NCI-H1436 treated with DMSO at 0.1 percent for 48 hours (cell line): ENCODE measurements at regions not wholly inside any gene's neighbourhood (a gene's known extent, or its start where the extent isn't known, plus 50 kb on each side); places are given as distances from the start of the nearest gene placed in this dataset.

Experiments
- DNase-seq: peaks from one replicate; lab custom pipeline; 2025; lab: John Stamatoyannopoulos, UW

DNA sequence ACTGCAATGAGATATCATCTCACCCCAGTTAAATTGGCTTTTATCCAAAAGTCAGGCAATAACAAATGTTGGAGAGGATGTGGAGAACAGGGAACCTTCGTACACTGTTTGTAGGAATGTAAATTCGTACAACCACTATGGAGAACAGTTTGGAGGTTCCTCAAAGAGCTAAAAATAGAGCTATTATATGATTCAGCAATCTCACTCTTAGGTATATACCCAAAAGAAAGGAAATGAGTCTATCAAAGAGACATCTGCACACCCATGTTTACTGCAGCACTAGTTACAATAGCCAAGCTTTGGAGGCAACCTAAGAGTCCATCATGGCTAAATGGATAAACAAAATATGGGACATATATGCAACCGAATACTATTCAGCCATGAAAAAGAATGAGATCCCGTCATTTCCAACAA, 68.0 kb upstream of the HES1 start:
- no peak for DNase-seq

DNA sequence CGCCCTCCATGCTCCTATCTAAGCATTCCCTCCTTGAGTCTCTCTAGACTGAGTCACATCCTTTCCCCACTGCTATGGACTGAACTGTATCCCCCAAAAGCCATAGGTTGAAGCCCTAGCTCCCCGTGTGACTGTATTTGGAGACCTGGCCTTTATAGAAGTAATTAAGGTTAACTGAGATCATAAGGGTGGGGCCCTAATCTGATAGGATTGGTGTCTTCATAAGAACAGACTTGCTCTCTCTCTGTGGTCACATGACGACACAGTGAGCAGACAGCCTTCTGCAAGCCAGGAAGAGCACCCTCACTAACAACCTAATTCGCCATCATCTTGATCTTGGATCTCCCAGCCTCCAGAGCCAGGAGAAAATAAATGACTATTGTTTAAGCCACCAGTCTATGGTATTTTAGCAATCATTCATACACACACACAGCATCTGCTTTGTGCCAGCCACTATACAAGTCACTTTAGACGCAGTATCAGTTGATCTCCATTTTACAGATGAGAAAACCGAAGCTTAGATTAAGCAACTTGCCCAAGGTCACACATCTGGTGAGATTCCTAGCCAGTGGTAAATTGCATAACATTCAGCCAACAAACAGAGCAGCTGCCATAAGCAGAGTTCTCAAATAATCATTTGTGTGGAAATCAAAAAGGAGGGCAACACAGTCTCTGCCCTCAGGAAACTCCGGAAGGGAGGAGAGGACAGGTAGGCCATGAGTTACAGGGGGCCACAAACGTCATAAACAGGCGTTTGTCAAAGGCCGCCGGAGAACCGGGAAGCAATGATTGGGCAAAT, 66.3 kb upstream of the HES1 start:
- DNase-seq = no peak

DNA sequence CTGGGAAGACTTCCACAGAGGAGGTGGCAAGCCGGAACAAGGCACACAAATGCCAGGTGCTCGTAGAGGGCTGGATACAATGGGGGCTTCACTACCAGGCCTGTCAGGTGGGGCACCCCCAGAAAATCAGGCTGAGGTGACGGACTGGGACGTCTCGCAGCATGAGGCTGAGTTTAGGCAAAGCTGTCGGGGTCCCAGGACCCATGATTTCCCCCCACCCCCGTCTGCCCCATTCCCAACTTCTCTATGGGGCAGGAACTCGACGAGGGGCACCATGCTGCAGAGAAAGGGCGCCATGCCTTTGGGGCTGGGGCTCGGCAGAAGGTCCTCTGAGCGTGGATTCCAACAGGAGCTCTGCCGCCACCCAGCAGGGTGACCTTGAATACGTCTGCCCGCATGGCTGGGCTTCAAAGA, 65.7 kb upstream of the HES1 start:
- no peak for DNase-seq

DNA sequence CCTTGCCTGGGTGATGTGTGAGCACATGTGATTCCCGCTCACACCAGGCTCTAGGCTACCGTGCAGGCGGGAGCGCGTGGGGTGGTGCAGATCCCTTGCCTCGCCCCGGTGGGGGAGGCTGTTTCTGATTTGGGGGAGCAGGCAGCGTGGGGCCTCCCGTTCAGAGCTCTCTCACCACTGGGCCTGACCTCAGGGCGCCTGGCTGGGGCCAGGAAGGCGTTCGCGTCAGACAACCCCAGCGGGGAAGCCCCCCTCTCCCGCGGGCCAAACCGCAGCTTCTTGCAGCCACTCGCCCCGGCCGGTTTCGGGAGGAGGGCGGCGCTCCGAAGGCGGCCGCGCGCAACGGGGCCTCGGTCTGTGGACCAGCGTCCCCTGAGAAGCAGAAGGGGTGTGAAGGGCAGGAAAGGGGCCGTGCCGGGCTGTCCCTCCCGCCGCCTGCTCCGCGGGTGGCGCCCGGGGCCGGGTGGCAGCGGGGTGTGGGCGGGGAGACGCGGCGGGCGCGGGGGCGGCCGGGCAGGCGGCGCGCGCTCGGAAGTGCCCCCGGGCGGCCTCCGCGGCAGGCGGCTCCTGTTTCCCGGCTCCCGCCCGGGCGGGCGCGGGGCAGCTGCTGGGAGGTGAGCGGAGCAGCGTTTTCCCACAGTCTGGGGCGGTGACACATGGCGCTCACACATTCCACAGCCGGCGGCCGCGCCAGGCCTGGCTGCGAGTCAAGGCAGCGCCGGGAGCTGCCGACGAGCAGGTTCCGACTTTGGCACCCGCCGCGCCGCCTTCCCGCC, 65.1 kb upstream of the HES1 start:
- DNase-seq = no peak

DNA sequence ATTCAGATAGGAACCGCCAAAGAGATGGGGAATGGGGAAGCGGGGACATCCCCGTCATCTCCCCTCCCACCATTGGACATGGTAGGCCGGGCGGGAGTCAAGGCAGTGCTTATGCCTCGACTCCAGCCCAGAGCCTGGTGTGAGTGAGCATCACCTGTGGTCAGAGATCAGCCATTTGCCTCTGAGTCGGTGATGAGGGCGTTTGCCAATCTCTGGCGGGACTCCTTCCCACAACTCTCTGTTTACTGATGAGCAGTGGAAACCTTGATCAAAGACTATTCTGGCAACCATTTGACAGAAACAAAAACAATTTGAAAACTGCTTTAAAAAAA, 63.9 kb upstream of the HES1 start:
- DNase-seq = no peak

DNA sequence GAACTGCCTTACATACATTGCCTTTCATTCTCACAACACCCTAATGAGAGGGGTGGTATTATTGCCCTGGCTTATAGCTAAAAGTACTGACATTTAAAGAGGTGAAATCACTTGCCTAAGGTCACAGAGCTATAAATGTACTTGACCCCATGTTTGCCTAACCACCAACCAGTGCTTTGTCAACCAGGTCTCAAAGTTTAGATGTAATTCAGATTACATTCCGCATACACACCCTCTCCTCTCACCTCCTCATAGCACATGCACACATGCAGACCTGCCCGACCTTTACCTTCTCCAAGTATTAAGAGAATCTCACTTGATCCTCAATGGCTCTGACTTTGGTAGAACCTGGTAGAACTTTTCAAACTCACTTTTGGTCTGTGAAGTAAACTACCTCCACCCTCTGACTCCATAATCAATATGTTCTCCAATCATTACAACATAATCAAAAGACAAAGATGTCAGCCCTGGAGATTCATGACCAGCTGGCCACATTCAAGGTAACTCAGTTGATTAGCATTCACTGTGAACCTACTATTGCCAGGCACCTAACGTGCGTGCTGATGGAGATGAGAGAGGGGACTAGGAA, 63.2 kb upstream of the HES1 start:
- DNase-seq = no peak

DNA sequence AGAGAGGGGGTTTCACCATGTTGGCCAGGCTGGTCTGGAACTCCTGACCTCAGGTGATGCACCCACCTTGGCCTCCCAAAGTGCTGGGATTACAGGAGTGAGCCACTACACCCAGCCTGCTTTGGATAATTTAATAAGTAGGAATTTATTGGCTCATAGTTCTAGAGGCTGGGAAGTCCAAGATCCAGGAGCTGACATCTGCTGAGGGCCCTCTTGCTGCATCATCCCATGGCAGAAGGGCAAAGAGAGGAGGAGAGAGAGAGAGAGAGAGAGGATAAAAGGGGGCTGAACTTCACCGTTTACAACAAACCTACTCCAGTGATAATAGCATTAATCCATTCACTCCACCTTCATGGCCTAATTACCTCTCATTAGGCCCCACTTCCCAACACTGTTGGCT, 62.0 kb upstream of the HES1 start:
- DNase-seq = no peak

DNA sequence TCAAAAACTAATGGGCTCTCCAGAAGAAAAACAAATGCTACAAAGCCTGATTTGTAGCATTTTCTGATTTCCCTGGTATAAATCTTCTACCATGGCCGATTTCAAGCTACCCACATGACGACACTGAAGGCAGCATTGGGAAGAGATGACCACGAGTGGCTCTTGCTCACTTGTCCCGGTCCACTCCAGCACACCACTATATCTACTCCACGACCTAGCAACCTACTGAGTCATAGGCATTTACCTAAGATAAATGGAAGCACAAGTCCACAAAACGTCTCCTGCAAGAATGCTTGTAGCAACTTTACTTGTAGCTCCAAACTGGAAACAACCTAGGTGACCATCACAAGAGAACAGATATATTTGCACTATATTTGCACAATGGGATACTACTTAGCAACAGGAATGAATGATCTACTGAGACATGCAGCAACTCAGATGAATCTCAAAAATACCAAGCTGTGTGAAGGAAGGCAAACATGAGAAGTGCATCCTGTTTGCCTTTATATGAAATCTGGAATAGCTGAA, 60.8 kb upstream of the HES1 start:
- no peak for DNase-seq

DNA sequence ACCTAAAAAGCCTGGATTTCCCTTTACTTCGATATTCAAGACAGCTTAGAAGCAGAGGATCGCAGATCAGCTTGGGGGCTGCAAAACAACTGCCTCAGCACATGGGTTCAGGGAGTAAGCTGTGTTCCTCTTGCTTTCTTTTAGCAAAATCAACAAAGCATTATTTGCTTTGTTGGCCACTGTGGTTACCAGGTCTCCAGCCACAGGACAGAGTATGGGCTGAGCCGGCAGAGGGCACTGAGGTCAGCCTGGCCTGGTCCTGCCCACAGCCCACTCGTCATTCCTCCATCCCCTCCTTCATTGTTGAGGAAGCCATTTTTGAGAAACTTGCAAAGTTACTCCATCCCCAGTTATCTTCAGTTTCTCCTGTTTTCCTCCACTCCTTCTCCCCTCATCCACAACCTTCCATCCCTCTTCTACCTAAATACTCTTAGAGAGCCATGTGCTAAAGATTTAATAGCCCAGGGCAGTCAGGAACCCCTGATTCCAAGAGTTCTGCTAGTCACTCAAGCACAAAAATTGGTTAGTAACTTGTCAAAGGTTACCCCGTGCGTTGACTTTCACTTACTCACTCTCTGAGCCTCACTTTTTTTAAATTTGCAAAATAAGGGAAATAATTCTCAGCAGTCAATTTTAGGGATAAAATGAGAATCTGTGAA, 60.0 kb upstream of the HES1 start:
- no peak for DNase-seq

DNA sequence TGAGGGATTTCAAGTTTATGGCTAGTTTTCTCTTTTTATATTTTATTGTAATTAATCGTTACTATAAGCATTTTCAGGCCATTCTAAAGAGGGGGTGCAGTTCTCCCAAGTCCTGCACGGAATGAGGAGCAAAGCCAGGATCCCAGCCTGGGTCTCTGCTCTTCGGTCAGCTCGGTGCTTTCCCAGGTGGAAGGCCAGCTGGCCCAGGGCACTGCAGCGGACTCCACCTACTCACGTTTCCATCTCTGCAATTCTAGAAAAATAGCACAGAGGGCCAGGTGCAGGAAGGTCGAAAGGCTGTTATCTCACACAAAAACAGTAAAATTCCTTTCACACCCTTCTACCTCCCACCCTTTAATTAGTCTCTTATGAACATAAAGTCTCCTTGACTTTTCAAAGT, 59.5 kb upstream of the HES1 start:
- no peak for DNase-seq

DNA sequence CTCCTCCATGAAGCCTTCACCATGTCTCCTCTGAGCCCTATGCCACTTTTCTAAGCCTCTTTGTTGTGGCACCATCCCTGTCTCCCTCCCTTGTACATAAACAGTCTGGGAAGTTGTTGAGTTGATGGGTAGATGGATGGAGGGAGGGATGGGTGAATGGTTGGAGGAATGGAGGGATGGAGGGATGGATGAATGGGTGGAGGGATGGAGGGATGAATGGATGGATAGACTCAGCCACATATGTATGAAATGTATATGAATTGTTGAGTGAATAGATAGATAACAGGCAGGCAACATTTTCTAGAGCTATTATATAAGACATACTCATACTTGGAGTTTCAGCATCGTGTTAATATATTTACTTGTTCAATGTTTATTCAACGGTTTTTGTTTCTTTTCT, 58.3 kb upstream of the HES1 start:
- no peak for DNase-seq

DNA sequence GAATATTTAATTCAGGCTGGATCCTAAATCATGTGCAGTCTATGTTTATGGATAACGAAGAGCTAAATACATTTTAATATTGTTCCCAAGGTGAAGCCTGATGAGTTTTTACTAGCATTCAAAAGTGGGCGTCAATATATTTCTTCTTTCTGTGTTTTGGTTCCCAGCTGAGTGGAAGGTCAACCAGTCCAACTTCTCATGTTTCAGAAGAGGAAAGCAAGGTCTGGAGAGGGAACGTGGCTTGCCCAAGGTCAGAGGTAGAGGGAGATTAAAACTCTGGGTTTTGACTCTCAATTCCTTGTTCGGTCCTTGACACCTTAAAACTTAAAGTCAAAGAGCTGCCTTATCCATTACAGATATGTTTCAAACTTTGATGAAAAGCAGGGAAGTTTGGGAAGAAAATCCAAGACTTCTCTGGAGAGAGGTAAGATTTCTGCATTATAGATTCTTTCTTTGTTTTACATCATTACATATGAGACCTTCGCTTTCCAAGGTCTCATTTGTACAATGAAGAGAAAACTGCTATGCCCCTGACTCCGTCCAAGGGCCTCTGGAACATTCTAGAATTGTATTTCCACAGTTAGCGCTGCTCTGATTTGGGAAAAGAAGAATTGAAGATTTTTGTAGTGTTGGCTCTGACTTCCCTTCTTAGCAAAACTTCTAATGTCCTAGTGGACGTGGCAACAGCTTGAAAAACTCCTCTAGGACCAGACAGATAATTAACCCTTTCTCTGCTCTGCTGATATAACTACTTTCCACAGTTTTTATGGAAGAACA, 57.7 kb upstream of the HES1 start:
- DNase-seq = no peak

DNA sequence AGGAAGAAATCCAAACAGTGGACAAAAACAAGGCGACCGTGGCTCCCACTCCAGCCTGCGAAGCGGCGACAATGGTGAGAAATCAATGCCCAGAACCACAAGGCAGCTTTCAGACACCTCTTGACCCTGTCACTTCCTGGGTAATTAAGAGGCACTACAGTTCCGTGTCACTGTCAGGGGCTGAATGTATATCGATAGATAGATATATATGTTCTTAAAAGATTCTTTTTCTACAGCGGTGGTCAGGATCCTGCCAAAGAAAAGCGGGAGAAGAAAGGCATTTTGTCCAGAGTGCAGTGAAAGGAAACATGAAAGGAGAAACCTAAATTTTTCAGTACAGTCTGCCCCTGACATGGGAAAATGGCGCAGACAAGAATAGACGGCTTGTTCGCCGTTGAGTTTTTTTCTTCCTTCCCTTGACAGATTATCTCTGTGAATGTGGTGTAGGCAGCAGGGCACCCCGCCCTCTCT, 56.2 kb upstream of the HES1 start:
- DNase-seq = no peak

DNA sequence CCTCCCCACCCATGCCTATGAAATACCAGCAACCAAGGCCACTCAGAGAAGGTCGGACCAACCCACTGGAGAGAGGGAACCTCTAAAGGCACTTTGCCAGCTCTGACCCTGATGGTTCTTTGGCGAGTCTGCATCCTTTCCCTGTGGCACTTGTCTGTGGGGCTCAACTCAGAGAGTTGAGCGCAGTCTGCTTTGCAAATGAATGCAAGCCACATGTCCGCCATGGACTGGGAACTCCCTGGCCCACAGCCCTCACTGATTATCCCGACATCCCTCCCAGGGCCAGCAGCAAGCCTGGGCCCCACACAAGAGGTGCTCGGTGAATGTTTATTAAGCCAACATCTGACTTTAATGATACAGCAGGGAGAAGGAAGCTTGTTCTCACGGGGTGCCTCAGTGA, 55.5 kb upstream of the HES1 start:
- DNase-seq = no peak

DNA sequence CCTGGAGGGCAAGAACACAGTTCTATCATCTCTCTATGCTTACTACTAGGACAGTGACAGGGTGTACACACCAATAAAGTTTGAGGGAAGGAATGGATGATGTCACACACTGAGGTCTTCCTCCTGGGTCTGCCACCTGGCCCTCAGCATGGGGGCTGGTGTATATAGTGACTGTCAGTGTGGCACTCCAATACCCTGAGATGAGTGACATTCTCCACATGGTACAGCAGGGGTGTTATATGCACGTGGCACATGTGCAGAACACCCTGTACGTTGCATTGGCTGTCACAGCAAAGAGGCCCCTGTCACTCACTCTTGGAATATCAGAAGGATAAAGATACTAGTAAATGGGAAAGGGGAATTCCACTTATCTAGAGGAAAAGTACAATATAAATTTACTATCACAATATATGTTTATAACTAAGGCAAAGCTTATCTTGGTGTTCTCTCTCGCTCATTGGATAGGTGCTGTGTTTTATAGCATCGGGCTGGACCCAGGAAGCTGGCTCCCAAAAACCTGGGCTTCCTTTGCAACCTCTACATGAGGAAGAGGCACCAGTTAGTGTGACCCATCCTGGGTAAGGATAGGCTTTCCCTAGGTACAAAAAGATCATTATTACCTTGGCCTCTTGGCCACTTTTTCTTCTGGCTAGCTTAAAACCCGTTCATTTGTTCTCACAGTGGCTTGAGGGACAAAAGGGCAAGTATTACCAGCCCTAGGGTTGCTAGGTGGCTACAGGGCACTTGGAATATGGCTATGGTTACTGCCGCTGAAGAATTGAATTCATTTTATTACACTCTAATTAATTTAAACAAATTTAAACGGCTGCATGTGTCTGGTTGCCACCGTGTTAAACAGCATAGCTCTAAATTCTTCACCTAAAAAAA, 54.8 kb upstream of the HES1 start:
- DNase-seq = no peak

DNA sequence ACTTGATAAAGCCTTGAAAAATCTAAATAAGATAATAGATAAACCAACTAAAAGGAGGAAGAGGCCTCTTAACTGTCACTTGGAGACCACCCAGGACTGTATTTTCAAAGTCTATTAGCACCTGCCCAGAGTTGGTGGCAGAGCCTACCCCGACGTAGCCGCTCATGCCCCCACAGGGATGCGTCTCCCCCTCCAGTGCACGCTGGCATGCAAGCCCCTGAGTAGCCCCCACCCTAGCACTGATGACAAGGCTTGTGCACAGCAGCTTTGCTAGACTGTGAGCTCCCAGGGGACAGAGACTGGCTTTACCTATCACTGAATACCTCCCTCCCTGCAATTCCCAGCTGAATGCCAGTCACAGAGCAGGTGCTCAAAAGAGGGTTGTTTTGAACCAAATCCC, 54.1 kb upstream of the HES1 start:
- DNase-seq = no peak

DNA sequence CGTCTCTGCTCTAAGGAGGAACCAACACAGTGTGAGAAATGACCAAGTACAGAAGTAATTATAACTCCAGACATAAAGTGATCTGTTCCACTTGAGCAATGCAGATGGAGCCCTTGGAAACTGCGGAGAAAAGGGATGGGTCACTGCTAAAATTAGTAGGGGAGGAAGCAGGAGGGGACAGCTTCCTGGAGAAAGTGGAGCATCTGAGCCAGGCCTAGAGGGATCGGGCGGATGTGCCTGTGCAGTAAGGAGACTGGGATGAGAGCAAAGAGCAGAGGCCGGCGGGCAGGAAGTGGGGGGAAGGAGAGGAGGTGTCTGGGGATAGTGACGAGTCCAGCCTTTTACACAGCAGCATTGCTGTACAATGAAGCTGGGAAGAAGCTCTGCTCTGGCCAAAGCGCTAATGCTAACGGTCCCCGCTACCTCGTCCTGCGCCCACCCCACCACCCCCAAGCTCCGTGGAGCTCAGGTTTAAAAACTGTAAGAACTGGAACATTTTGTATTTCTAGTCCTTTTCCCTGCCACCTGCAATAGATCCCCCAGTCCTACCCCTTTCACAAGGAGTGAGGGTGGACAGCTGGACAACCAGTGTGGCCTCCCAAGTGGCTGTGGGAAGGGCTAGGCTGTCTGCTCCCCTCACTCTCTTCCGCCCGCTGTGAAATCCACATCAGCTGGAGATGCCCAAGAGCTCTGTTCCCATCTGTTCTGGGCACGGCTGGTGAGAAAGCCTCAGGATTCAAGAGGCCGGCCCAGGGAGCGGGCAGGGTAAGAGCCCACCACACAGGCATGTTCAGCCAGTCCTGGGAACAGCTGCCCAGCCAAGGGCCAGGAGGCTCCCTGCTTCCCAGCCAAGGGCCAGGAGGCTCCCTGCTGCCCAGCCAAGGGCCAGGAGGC, 53.0 kb upstream of the HES1 start:
- no peak for DNase-seq

DNA sequence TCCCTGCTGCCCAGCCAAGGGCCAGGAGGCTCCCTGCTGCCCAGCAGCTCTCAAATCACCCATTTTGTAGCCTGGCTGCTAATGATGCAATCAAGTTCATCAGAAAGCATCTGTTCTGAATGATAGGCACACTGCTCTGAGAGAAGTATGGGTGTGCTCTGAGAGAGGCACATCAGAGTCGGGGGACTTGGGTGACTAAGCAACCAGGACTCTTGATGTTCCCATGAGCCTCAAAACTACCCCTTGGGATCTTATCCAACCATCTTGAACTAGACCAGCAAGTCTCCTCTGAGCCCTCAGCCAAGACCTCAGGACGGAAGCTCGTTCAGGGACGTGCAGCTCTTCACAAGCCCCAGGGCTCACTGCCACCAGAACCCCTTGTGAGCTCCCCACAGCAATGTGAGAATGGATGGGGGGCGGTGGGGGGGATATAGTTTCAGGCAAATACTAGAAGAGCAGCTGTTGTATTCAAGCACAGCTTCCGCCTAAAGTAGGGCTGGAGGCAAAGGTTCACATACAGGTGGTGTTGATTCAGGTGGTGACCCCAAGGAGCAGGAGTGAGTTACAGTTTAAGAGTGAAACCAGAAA, 52.2 kb upstream of the HES1 start:
- no peak for DNase-seq

DNA sequence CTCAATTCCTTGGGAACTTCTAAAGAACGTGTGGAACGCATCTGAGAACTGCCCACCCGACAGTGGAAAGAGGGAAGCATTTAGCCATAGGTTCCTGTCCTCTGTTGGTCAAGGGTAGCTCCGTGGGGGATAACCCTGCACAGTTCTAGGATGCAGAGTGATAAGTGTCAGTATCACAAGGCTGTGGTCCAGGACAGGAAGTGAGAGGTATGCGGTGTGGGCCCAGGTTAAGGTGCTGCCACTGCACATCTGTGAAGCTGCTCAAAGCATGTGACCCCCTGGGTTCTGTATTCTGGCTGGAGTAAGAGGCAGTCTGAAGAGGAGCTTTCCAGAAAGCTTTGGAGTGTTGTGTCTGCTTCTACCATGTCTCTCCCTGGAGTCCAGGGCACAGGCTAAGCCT, 51.7 kb upstream of the HES1 start:
- no peak for DNase-seq
